Adrenal gland (tissue), 5 donors: ENCODE measurements at regions not wholly inside any gene's neighbourhood (a gene's known extent, or its start where the extent isn't known, plus 50 kb on each side); places are given as distances from the start of the nearest gene placed in this dataset.

Experiments used
- POLR2A ChIP-seq, 2 donors: fragments of 450-650 bp; IDR thresholded peaks; one replicate each; pipeline ENCODE4 v1.6.1; 2017; ENCODE audit warnings: antibody characterized with exemption in 2 of 2, mild to moderate bottlenecking in 2 of 2, moderate library complexity in 1 of 2
- TF ChIP-seq, protein P1 (sequence below), 6 experiments: fragments of 450-650 bp in 4 of 6; fragments of 200-600 bp in 2 of 6; sonication (generic) in 1 of 6; IDR thresholded peaks; 1 replicate in 5 of 6; 2 replicates in 1 of 6; pipeline versions ENCODE4 v1.5.1 to v1.8.0; 2016 to 2021; ENCODE audit warnings: antibody characterized with exemption in 6 of 6, mild to moderate bottlenecking in 2 of 6, moderate library complexity in 1 of 6
- donor health status: DM: no; HTN: no; CAD: no.

DNA sequence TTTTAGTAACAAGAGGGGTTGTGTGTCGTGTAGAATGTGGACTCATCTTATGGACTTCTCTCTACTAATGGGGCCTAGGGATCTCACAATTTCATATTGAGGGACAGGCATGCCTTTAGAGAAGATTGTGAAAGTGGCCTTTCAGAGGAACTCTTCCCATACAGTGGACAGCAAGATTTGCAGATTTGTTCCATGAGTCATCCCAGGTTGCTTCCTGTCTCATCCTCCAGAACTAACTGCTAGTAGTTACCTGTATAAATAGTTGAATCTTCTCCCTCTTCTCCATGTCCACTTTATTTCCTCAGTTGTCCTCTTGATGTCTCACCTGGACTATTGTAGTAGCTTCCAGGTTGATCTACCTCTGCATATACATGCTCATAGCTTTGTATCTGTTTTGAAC is 997.5 kb upstream of the CTNND2 start:
- TF ChIP-seq, protein P1, sequence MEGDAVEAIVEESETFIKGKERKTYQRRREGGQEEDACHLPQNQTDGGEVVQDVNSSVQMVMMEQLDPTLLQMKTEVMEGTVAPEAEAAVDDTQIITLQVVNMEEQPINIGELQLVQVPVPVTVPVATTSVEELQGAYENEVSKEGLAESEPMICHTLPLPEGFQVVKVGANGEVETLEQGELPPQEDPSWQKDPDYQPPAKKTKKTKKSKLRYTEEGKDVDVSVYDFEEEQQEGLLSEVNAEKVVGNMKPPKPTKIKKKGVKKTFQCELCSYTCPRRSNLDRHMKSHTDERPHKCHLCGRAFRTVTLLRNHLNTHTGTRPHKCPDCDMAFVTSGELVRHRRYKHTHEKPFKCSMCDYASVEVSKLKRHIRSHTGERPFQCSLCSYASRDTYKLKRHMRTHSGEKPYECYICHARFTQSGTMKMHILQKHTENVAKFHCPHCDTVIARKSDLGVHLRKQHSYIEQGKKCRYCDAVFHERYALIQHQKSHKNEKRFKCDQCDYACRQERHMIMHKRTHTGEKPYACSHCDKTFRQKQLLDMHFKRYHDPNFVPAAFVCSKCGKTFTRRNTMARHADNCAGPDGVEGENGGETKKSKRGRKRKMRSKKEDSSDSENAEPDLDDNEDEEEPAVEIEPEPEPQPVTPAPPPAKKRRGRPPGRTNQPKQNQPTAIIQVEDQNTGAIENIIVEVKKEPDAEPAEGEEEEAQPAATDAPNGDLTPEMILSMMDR (IDR thresholded peaks at IDR 0.05): no peak
- TF ChIP-seq POLR2A (IDR thresholded peaks at IDR 0.05): no peak
